ENCODE measurements at regions not wholly inside any gene's neighbourhood (a gene's known extent, or its start where the extent isn't known, plus 50 kb on each side); places are given as distances from the start of the nearest gene placed in this dataset.

GRCh38 chr4:120629546-120630108 lies 292.9 kb downstream of the PRDM5 start:
- TF ChIP-seq, protein P1, sequence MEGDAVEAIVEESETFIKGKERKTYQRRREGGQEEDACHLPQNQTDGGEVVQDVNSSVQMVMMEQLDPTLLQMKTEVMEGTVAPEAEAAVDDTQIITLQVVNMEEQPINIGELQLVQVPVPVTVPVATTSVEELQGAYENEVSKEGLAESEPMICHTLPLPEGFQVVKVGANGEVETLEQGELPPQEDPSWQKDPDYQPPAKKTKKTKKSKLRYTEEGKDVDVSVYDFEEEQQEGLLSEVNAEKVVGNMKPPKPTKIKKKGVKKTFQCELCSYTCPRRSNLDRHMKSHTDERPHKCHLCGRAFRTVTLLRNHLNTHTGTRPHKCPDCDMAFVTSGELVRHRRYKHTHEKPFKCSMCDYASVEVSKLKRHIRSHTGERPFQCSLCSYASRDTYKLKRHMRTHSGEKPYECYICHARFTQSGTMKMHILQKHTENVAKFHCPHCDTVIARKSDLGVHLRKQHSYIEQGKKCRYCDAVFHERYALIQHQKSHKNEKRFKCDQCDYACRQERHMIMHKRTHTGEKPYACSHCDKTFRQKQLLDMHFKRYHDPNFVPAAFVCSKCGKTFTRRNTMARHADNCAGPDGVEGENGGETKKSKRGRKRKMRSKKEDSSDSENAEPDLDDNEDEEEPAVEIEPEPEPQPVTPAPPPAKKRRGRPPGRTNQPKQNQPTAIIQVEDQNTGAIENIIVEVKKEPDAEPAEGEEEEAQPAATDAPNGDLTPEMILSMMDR (IDR thresholded peaks at IDR 0.05) = no peak
- no peak for TF ChIP-seq POLR2A (IDR thresholded peaks at IDR 0.05)
- no peak for TF ChIP-seq EP300 (IDR thresholded peaks at IDR 0.05)

Data from ovary (tissue), 3 donors.